OCI-LY3 (cell line): ENCODE measurements at regions not wholly inside any gene's neighbourhood (a gene's known extent, or its start where the extent isn't known, plus 50 kb on each side); places are given as distances from the start of the nearest gene placed in this dataset.

ENCODE experiments used
- H2AFZ ChIP-seq: fragments of 200-600, 300-600 bp; shearing (Covaris generic); 2 replicates; pipeline ENCODE4 v1.6.0; 2014; ENCODE audit warnings: antibody characterized with exemption, low read depth, low read length
- H3K27ac ChIP-seq: fragments of 200-600, 300-600 bp; sonication (generic); 2 replicates; pipeline ENCODE4 v1.5.1; 2014; ENCODE audit warnings: mild to moderate bottlenecking, low read length, moderate library complexity, mixed read lengths
- H3K27me3 ChIP-seq: fragments of 200-600, 300-600 bp; sonication (generic); 2 replicates; pipeline ENCODE4 v1.6.1; 2014; ENCODE audit warnings: low read depth, low read length, mixed read lengths
- H3K36me3 ChIP-seq: fragments of 200-600, 300-600 bp; sonication (generic); replicated peaks from 2 replicates; pipeline ENCODE3; 2014; ENCODE audit warnings: low read depth, low read length, mixed read lengths
- H3K4me1 ChIP-seq: fragments of 300-600, 200-600 bp; sonication (generic); 2 replicates; pipeline ENCODE4 v1.6.1; 2014; ENCODE audit warnings: low read length, mixed read lengths
- H3K4me2 ChIP-seq: fragments of 200-600, 300-600 bp; sonication (generic); 2 replicates; pipeline ENCODE4 v1.6.1; 2014; ENCODE audit warnings: low read length, mixed read lengths
- H3K4me3 ChIP-seq: fragments of 300-600, 200-600 bp; sonication (generic); 2 replicates; pipeline ENCODE4 v1.5.1; 2014; ENCODE audit warnings: antibody characterized with exemption, mild to moderate bottlenecking, low read length, moderate library complexity
- H3K79me2 ChIP-seq: fragments of 300-600, 200-600 bp; shearing (Covaris generic); 2 replicates; pipeline ENCODE4 v1.6.1; 2014; ENCODE audit warnings: mild to moderate bottlenecking, low read length, mixed read lengths
- H3K9ac ChIP-seq: fragments of 300-600, 200-600 bp; shearing (Covaris generic); 2 replicates; pipeline ENCODE4 v1.6.0; 2014; ENCODE audit warnings: mild to moderate bottlenecking, low read length, moderate library complexity
- H3K9me3 ChIP-seq: fragments of 200-600, 300-600 bp; shearing (Covaris generic); 2 replicates; pipeline ENCODE4 v1.6.1; 2014; ENCODE audit warnings: low read length, mixed read lengths; ENCODE audit not compliant: insufficient read depth
- H4K20me1 ChIP-seq: fragments of 200-600, 300-600 bp; sonication (generic); 2 replicates; pipeline ENCODE4 v1.6.1; 2016; ENCODE audit warnings: low read length, mixed read lengths; ENCODE audit not compliant: insufficient read depth
- EZH2phosphoT487 ChIP-seq: fragments of 200-600 bp; shearing (Covaris generic); IDR thresholded peaks from 2 replicates; pipeline ENCODE4 v1.6.1; 2018; ENCODE audit warnings: antibody characterized with exemption, mixed run types, low read depth
- TF ChIP-seq, protein P1 (sequence below): fragments of 200-600, 300-600 bp; sonication (generic); IDR thresholded peaks from 2 replicates; pipeline ENCODE4 v1.5.1; 2014; ENCODE audit warnings: antibody characterized with exemption, low read length, low read depth

DNA sequence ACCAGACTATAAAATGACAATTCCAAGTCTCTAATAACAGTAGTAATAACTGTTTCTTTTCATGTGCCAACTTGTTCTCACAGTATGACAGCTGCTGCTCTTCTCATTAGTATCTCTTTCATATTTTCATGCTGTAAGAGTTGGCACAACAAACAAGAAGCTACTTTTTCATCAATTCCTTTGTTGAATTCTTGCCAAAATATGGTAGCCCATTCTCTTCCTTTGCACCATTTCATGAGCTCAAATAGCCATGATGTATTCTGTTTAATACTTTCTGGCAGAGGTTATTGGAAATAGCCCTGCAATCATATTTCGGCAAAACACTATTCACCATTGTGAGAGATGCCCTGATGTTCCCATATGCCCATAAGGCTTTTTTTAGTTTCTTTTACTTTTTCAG is 1100.7 kb downstream of the TRHDE start:
- Histone ChIP-seq H3K27ac (no peak overlapping the region), H3K9ac (no peak overlapping the region), H3K4me2 (no peak overlapping the region), H3K4me3 (no peak overlapping the region), H2AFZ (no peak overlapping the region), H3K9me3 (no peaks in the 10 kb centered on the region), H3K27me3 (no peaks in the 10 kb centered on the region), H4K20me1 (no peaks in the 10 kb centered on the region), H3K79me2 (no peaks in the 10 kb centered on the region), H3K36me3 (no peaks in the 10 kb centered on the region), H3K4me1 (no peaks in the 10 kb centered on the region)
- TF ChIP-seq, protein P1, sequence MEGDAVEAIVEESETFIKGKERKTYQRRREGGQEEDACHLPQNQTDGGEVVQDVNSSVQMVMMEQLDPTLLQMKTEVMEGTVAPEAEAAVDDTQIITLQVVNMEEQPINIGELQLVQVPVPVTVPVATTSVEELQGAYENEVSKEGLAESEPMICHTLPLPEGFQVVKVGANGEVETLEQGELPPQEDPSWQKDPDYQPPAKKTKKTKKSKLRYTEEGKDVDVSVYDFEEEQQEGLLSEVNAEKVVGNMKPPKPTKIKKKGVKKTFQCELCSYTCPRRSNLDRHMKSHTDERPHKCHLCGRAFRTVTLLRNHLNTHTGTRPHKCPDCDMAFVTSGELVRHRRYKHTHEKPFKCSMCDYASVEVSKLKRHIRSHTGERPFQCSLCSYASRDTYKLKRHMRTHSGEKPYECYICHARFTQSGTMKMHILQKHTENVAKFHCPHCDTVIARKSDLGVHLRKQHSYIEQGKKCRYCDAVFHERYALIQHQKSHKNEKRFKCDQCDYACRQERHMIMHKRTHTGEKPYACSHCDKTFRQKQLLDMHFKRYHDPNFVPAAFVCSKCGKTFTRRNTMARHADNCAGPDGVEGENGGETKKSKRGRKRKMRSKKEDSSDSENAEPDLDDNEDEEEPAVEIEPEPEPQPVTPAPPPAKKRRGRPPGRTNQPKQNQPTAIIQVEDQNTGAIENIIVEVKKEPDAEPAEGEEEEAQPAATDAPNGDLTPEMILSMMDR: no peak
- TF ChIP-seq EZH2phosphoT487: no peak

DNA sequence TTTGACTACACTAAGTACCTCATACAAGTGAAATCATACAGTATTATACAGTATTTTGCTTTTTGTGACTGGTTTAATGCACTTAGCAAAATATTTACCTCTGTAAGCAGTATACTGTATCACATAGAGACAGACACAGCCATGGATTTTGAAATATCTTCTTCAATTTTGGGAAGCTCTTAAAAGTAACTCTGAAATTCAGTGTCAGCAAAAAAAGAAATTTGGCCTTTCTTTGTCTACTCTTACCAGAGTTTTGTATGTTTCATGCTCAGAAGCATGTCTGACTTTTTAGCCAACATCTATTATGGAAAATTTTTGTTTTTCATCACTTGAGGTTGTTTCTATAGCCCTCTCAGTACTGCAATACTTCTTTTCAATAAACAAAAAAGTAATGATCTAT is 1102.2 kb downstream of the TRHDE start:
- Histone ChIP-seq H3K27me3 (no peaks in the 10 kb centered on the region), H3K4me3 (no peak overlapping the region), H3K36me3 (no peaks in the 10 kb centered on the region), H3K4me2 (no peak overlapping the region), H2AFZ (no peak overlapping the region), H3K9ac (no peak overlapping the region), H3K79me2 (no peaks in the 10 kb centered on the region), H3K27ac (no peak overlapping the region), H4K20me1 (no peaks in the 10 kb centered on the region), H3K9me3 (no peaks in the 10 kb centered on the region), H3K4me1 (no peaks in the 10 kb centered on the region)
- TF ChIP-seq, protein P1: no peak
- no peak for TF ChIP-seq EZH2phosphoT487

DNA sequence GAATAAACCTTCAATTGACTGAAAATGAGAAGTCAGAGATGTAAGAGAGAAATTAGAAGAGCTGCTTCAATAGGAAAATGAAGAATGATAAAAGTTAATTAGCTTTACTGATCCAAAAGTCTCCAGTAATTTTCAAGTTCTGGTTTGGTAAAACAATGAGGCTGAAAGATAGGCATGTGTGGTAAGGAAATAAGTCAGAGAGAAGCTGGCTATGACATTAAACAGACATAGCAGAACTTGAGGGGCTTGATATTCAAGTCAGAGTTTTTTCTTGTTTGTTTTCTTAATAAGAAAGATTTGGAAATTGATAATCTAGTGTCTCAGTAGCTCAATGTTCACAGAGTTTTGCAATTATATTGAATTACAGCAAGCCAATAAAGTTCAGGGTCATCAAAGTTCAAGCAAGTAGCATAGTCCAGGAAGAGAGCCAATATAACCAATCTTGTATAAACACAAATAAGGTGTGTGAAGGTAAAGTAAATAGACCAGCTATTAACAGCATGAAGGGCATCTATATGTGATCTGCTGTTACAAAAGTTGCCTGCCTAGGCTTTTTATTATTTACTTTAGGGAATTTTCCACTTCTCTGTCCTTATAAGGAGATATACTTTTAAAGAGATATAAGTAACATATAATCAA is 1111.5 kb downstream of the TRHDE start:
- H4K20me1 ChIP-seq: no peaks in the 10 kb centered on the region
- no peak for TF ChIP-seq EZH2phosphoT487
- TF ChIP-seq, protein P1: no peak
- H3K4me3 ChIP-seq: no peak overlapping the region
- no peak overlapping the region for H3K4me2 ChIP-seq
- no peak overlapping the region for H3K27ac ChIP-seq
- H3K79me2 ChIP-seq: no peaks in the 10 kb centered on the region
- no peak overlapping the region for H3K9ac ChIP-seq
- H3K27me3 ChIP-seq: no peaks in the 10 kb centered on the region
- H3K4me1 ChIP-seq: no peaks in the 10 kb centered on the region
- H3K36me3 ChIP-seq: no peaks in the 10 kb centered on the region
- H3K9me3 ChIP-seq: no peaks in the 10 kb centered on the region
- no peak overlapping the region for H2AFZ ChIP-seq

DNA sequence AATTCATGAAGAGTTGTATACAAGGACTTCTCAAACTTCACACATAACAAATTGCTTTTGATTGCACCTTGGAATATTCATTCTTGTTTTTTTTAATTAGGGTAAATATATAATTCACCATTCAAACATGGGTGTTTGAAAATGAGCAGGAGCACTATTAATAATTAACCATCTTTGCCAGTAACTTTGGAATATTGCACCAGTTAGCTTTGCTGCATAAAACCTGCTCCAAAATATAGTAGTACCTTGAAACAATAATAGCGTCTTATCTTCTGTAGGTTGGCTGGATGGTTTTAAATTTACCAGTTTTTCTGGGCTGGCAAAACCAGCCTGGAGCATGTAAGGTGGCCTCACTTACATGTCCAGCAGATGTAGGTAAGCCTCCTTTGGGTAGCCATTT is 1112.4 kb downstream of the TRHDE start:
- Histone ChIP-seq H3K27ac (no peak overlapping the region), H2AFZ (no peak overlapping the region), H3K4me2 (no peak overlapping the region), H3K4me3 (no peak overlapping the region), H4K20me1 (no peaks in the 10 kb centered on the region), H3K36me3 (no peaks in the 10 kb centered on the region), H3K9ac (no peak overlapping the region), H3K9me3 (no peaks in the 10 kb centered on the region), H3K79me2 (no peaks in the 10 kb centered on the region), H3K4me1 (no peaks in the 10 kb centered on the region), H3K27me3 (no peaks in the 10 kb centered on the region)
- no peak for TF ChIP-seq EZH2phosphoT487
- TF ChIP-seq, protein P1: no peak
